MM.1S (cell line): ENCODE measurements at regions not wholly inside any gene's neighbourhood (a gene's known extent, or its start where the extent isn't known, plus 50 kb on each side); places are given as distances from the start of the nearest gene placed in this dataset.

Experiments
- DNase-seq: peaks from one replicate; pipeline ENCODE4 v3.0.0-alpha.2; 2015
- H2AFZ ChIP-seq: fragments of 300-600 bp; sonication (generic); 2 replicates; pipeline ENCODE4 v1.6.0; 2016; ENCODE audit warnings: antibody characterized with exemption, low read length
- H3F3A ChIP-seq: fragments of 300-600 bp; sonication (generic); 2 replicates; pipeline ENCODE4 v1.6.1; 2016; ENCODE audit warnings: mild to moderate bottlenecking, antibody characterized with exemption, low read length, moderate library complexity, mixed read lengths; ENCODE audit not compliant: insufficient read depth
- H3K27ac ChIP-seq: fragments of 300-600 bp; sonication (generic); 2 replicates; pipeline ENCODE4 v1.5.1; 2016; ENCODE audit warnings: mild to moderate bottlenecking, low read length
- H3K27me3 ChIP-seq: fragments of 300-600 bp; sonication (generic); replicated peaks from 2 replicates; pipeline ENCODE4 v1.6.0; 2016; ENCODE audit warnings: low read length; ENCODE audit not compliant: insufficient read depth
- H3K36me3 ChIP-seq: fragments of 300-600 bp; sonication (generic); replicated peaks from 2 replicates; pipeline ENCODE4 v1.6.1; 2016; ENCODE audit warnings: mild to moderate bottlenecking, low read length, mixed read lengths; ENCODE audit not compliant: insufficient read depth
- H3K4me1 ChIP-seq: fragments of 300-600 bp; sonication (generic); 2 replicates; pipeline ENCODE4 v1.6.1; 2016; ENCODE audit warnings: low read length, mixed read lengths
- H3K4me2 ChIP-seq: fragments of 300-600 bp; sonication (generic); 2 replicates; pipeline ENCODE4 v1.6.0; 2016; ENCODE audit warnings: low read depth, low read length
- H3K4me3 ChIP-seq: fragments of 300-600 bp; sonication (generic); 2 replicates; pipeline ENCODE4 v1.5.1; 2016; ENCODE audit warnings: low read length, mixed read lengths
- H3K79me2 ChIP-seq: fragments of 300-600 bp; sonication (generic); 2 replicates; pipeline ENCODE4 v1.6.1; 2016; ENCODE audit warnings: mixed run types, low read length, mixed read lengths
- H3K9ac ChIP-seq: fragments of 300-600 bp; sonication (generic); 2 replicates; pipeline ENCODE4 v1.6.1; 2016; ENCODE audit warnings: low read length, mixed read lengths
- H3K9me2 ChIP-seq: fragments of 300-600 bp; sonication (generic); replicated peaks from 2 replicates; pipeline ENCODE4 v1.6.1; 2016; ENCODE audit warnings: mild to moderate bottlenecking, low read length, mixed read lengths; ENCODE audit not compliant: insufficient read depth
- H3K9me3 ChIP-seq: fragments of 300-600 bp; sonication (generic); replicated peaks from 2 replicates; pipeline ENCODE4 v1.6.1; 2016; ENCODE audit warnings: mild to moderate bottlenecking, low read length, mixed read lengths; ENCODE audit not compliant: insufficient read depth
- H4K20me1 ChIP-seq: fragments of 300-600 bp; sonication (generic); 2 replicates; pipeline ENCODE4 v1.6.1; 2016; ENCODE audit warnings: mild to moderate bottlenecking, low read length, moderate library complexity, mixed read lengths; ENCODE audit not compliant: insufficient read depth
- CTCF ChIP-seq: fragments of 300-600 bp; sonication (generic); IDR thresholded peaks from 2 replicates; pipeline ENCODE4 v1.5.1; 2016; ENCODE audit warnings: antibody characterized with exemption, low read length, mixed read lengths
- EZH2 ChIP-seq: fragments of 300-600 bp; sonication (generic); optimal IDR thresholded peaks from 2 replicates; pipeline ENCODE3; 2017; ENCODE audit warnings: low read depth, mild to moderate bottlenecking, antibody characterized with exemption, low read length, mixed read lengths
- EZH2phosphoT487 ChIP-seq: fragments of 300-600 bp; sonication (generic); IDR thresholded peaks from 2 replicates; pipeline ENCODE4 v1.6.1; 2018; ENCODE audit warnings: antibody characterized with exemption, low read length

- Histone ChIP-seq H3K9me2 (no peaks in the 10 kb centered on the region), H3K4me2 (no peak overlapping the region)
Observed at GRCh38 chr15:25527118-25527517, 88.3 kb upstream of the UBE3A start.

GRCh38 chr15:25525741-25526140 is 86.9 kb upstream of the UBE3A start:
- H3K4me3 ChIP-seq: no peak overlapping the region
- H3K79me2 ChIP-seq: no peaks in the 10 kb centered on the region
- TF ChIP-seq EZH2 (no peak), EZH2phosphoT487 (no peak), CTCF (no peak)
- no peaks in the 10 kb centered on the region for H3K9me3 ChIP-seq
- H2AFZ ChIP-seq: no peak overlapping the region
- no peaks in the 10 kb centered on the region for H3K27me3 ChIP-seq
- no peak overlapping the region for H3K9ac ChIP-seq
- H3K4me2 ChIP-seq: no peak overlapping the region
- no peaks in the 10 kb centered on the region for H3F3A ChIP-seq
- DNase-seq: no peak
- no peak overlapping the region for H3K27ac ChIP-seq
- H3K4me1 ChIP-seq: no peaks in the 10 kb centered on the region
- H4K20me1 ChIP-seq: no peaks in the 10 kb centered on the region
- H3K9me2 ChIP-seq: no peaks in the 10 kb centered on the region
- no peaks in the 10 kb centered on the region for H3K36me3 ChIP-seq

More at GRCh38 chr15:25527118-25527517, 88.3 kb upstream of the UBE3A start:
- Histone ChIP-seq H3K9me3 (no peaks in the 10 kb centered on the region), H4K20me1 (no peaks in the 10 kb centered on the region), H3K27ac (no peak overlapping the region), H3F3A (no peaks in the 10 kb centered on the region), H3K27me3 (no peaks in the 10 kb centered on the region), H3K79me2 (no peaks in the 10 kb centered on the region), H3K36me3 (no peaks in the 10 kb centered on the region), H3K9ac (no peak overlapping the region), H3K4me1 (no peaks in the 10 kb centered on the region), H3K4me3 (no peak overlapping the region), H2AFZ (no peak overlapping the region)
- no peak for TF ChIP-seq EZH2
- no peak for TF ChIP-seq CTCF
- no peak for TF ChIP-seq EZH2phosphoT487
- DNase-seq: no peak

GRCh38 chr15:25515633-25516032 is 76.8 kb upstream of the UBE3A start:
- no peak overlapping the region for H3K4me3 ChIP-seq
- no peaks in the 10 kb centered on the region for H3K36me3 ChIP-seq
- H3K9me2 ChIP-seq: no peaks in the 10 kb centered on the region
- H3K9ac ChIP-seq: no peak overlapping the region
- no peak for DNase-seq
- H4K20me1 ChIP-seq: no peaks in the 10 kb centered on the region
- no peak overlapping the region for H2AFZ ChIP-seq
- H3K27ac ChIP-seq: no peak overlapping the region
- no peaks in the 10 kb centered on the region for H3F3A ChIP-seq
- no peak overlapping the region for H3K4me2 ChIP-seq
- H3K9me3 ChIP-seq: no peaks in the 10 kb centered on the region
- no peaks in the 10 kb centered on the region for H3K79me2 ChIP-seq
- no peaks in the 10 kb centered on the region for H3K4me1 ChIP-seq
- H3K27me3 ChIP-seq: no peaks in the 10 kb centered on the region
- no peak for TF ChIP-seq CTCF
- TF ChIP-seq EZH2: no peak
- TF ChIP-seq EZH2phosphoT487: no peak
